Inferior parietal cortex (tissue), 1 donor: ENCODE measurements at regions not wholly inside any gene's neighbourhood (a gene's known extent, or its start where the extent isn't known, plus 50 kb on each side); places are given as distances from the start of the nearest gene placed in this dataset.
"Not testable (repeated sequence)": the region's sequence is repeated elsewhere in the genome, so short reads cannot be mapped to it uniquely, and the experiment has no call there.

ENCODE experiments used
- DNase-seq: peaks from one replicate; pipeline ENCODE4 v3.0.0-alpha.2; 2016; ENCODE audit errors: extremely low spot score

DNA sequence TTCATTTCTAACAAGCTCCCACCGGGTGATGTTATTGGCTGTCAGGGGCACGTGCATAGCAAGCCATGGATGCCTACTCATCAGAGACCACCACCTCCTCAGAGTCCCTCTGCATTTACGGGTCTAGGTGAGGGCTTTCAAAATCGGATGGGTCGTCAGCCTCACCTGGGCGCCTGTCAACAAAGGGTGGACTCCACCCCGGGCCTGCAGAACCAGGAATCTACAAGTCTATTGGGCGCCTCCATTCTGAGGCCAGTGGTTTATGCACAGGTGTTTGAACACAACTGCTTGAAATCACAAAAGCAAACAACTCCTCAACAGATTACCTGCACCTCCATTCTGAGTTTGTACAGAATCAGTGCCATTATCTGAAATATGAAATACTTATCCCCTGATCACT is 318.9 kb downstream of the PTTG2 start:
- no peak for DNase-seq

GRCh38 chr4:38279650-38280322 is 319.6 kb downstream of the PTTG2 start:
- DNase-seq = no peak

- no peak for DNase-seq
Observed at GRCh38 chr4:38280323-38280706, 320.1 kb downstream of the PTTG2 start.

- DNase-seq = no peak
Observed at GRCh38 chr4:38281371-38282071, 321.3 kb downstream of the PTTG2 start.

GRCh38 chr4:38283724-38284123 is 323.5 kb downstream of the PTTG2 start:
- no peak for DNase-seq

- DNase-seq = no peak
Observed at GRCh38 chr4:38284294-38285030, 324.3 kb downstream of the PTTG2 start.

- no peak for DNase-seq
Observed at GRCh38 chr4:38287101-38287851, 327.1 kb downstream of the PTTG2 start.

GRCh38 chr4:38289553-38289952 is 329.4 kb downstream of the PTTG2 start:
- no peak for DNase-seq

- DNase-seq = no peak
Observed at GRCh38 chr4:38290366-38290765, 330.2 kb downstream of the PTTG2 start.

DNA sequence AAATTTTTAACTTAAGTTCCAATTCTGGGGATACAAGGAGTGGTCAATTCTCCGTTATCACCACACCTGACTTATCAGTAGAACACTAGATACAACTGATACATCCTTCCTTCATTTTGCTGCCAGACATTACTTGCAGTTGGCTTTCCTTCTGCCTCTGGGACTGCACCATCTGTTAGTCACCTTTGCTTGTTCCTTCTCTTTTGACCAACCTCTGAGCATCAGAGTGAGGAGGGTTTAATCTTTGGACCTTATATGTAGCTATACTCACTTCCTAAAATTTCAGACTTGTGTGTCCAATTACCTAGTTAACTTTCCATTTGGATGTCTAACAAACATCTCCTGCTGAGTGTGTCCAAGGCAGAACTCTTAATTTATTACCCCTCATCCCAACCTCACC is 330.7 kb downstream of the PTTG2 start:
- DNase-seq = no peak

- DNase-seq = no peak
Observed at GRCh38 chr4:38292529-38292928, 332.3 kb downstream of the PTTG2 start.

DNA sequence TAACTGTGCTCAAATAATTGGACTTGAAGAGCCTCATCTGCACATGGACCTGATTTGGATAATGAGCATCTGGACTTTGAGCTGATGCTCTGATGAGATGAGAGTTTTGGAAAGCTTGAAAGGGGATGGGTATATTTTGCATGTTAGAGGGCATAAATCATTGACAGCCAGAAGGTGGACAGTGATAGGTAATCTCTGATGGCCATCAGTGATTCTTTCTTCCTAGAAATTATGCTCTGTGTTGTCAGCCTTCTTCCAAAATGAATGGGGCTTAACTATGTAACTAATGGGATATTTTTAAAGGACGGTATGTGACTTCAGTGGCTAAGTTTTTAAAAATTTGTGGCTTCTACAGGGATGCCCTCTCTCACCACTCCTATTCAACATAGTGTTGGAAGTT is 334.0 kb downstream of the PTTG2 start:
- DNase-seq = no peak

GRCh38 chr4:38297061-38297460 is 336.9 kb downstream of the PTTG2 start:
- no peak for DNase-seq

GRCh38 chr4:38298868-38299713 is 338.9 kb downstream of the PTTG2 start:
- DNase-seq = no peak

DNA sequence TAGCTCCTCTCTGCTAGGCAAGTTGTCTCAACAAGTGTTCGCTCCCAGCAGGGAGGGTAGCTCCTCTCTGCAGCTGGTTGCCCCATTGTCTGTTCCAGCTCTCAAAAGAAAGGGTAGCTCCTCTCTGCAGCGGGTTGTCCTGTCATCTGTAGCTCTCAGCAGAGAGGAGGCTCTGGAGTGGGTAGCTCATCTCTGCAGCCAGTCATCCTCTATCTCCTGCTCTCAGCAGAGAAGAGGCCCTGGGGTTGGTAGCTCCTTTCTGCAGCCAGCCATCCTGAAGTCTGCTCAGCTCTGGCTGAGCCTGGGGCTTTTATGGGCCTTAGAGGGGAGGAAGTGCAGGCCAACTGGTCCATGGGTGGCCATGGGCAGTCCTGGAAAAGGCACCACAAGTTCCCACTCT is 342.7 kb downstream of the PTTG2 start:
- no peak for DNase-seq

DNA sequence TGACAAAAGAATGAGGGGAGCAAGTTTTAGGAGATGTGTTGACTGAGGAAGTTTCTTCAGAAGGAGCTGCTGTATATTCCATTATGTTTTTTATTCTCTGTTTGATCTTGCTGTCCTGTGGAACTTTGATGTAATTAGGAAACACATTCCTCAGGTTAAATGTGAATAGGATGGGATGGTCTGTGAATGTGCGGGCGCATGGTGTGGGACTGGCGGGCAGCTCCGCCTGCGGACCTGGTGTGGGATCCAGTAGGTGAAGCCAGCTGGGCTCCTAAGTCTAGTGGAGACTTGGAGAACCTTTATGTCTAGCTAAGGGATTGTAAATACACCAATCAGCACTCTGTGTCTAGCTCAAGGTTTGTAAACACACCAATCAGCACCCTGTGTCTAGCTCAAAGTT is 344.3 kb downstream of the PTTG2 start:
- DNase-seq = not testable (repeated sequence)

DNA sequence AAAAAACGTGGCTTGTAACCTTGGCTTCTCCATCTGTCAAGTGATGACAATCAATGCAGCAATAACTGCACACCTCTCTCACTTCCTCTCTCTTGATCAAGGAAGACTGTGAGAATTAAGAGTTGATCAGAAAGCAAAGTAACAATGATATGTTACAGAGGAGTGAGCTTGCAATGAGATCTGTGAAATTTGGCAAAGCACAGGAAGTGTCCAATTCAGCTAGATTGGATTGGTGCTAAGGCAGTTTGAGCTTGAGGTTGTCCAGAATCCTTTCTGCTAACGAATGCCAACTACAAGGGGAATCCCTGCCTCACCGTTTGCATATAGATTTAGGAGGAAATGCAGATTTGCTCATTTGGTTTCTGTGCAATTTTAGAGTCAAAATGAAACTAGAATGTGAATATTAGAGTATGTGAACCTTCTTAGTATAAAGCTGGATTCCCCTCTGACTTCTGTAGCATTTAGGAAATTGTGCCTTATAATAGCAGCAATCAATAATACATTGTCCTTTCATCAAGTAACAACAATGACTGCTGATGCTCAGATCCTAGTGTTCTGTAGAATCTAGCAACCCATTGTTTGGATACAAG is 346.4 kb downstream of the PTTG2 start:
- peak; percentile 69 for DNase-seq

GRCh38 chr4:38308728-38309311 is 348.6 kb downstream of the PTTG2 start:
- DNase-seq = peak; percentile 64

DNA sequence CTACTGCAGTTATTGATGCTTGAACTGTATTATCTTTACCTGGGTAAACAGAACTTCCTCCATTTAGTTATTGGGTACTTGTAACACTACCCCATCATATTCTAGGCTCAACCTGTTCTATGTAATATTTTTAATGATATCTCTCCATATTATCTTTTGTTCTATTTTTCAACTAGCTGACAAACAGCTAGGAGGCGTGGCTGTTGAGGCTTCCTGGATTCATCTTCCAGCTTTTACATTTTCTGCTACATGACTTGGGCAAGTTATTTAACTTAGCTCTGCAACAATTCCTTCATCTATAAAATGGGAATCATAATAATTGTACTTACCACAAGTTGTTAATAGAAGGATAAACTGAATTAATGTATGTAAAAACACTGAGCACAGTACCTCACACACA is 349.3 kb downstream of the PTTG2 start:
- peak; percentile 24 for DNase-seq

DNA sequence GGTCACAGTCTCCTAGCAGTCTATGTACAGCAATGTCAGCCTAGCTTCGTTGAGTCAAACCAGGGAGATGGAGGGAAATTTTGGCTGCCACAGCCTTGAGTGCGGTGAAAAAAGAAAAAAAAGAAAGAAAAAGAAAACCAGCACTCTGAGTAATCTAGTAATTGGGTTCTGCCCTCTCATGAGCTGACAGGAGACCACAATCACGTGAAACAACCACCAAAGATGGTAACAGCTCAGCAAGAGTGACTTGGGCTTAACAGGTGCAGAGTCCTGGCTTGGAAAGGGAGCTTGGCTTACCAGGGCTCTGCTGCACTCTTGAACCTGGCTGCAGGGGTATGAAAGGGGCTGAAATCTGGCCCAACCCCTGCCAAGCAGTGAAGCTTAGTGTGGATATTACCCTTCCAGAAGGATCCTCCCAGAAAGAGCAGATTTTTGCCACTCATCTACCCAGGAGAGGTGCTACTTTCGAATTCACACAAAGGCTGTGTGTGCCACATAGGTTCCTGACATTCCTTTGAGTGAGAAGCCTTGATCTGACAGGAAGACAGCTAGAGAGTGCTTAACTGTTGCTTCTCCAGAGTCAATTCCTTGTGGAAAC is 350.3 kb downstream of the PTTG2 start:
- DNase-seq = no peak
